ENCODE measurements at regions not wholly inside any gene's neighbourhood (a gene's known extent, or its start where the extent isn't known, plus 50 kb on each side); places are given as distances from the start of the nearest gene placed in this dataset.

DNA sequence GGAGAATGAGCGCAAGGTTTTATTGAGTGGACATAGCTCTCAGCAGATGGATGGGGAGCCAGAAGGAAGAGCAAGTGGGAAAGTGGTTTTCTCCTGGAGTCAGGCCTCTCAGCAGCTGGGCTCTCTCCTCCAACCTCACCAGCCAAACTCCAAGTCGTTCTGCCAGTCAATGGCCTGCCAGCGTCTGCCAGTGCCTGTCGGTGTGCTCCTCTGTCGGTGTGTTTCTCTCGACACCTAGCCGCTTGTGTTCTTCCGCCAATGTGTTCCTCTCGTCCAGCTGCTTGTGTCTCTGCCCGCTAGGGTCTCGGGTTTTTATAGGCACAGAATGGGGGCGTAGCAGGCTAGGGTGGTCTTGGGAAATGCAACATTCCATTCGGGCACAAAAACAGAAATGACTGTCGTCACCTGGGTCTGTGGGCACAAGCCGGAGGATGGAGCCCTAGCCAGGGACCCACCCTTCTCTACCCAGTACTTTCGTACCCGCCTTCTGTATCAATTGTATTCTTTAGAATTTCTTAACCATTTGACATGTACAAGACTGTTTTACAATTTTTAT is 1365.4 kb downstream of the FSCB start:
- in situ Hi-C loops (cut with HindIII; ENCODE audit: extremely low pct_ligation_motif_present, low pct_unique_long_range_greater_than_20kb) (no loop called here), intact Hi-C loops (cut with micrococcal nuclease; ENCODE audit: unreplicated experiment) (no loop called here)
- ChIA-PET CTCF (ENCODE audit: low intra/inter-chr PET ratio, low total read pairs) (no interaction called here), POLR2A (no interaction called here)
- H3K4me3 ChIP-seq (replicated peaks in 1 of 3; ENCODE audit: insufficient read depth in 1 of 3, low read depth in 2 of 3, low read length in 3 of 3): no peak overlapping the region
- H4K20me1 ChIP-seq (ENCODE audit: insufficient read depth, low read length): no peaks in the 10 kb centered on the region
- H2AFZ ChIP-seq (ENCODE audit: low read length): no peak overlapping the region
- H3K79me2 ChIP-seq (ENCODE audit: insufficient read depth, low read length): no peaks in the 10 kb centered on the region
- peaks cover 88% of the 10 kb centered on the region for H3K9me3 ChIP-seq (ENCODE audit: low read length)
- TF ChIP-seq GABPA (IDR thresholded peaks at IDR 0.05; ENCODE audit: low read depth, low read length): 0 out of 2 replicates have a peak, but pooled peaks have one; percentile 4
- no peak for TF ChIP-seq GABPA (CRISPR knock-in tag; IDR thresholded peaks at IDR 0.05; ENCODE audit: low read depth)
- TF ChIP-seq RFX1 (IDR thresholded peaks at IDR 0.05): 0 out of 2 replicates have a peak, but pooled peaks have one; percentile 0
- no peak for TF ChIP-seq TCF12 (IDR thresholded peaks at IDR 0.05)
- no peak for TF ChIP-seq TCF12 (CRISPR knock-in tag; IDR thresholded peaks at IDR 0.05)
- 42% methylated on average over 17 of the region's 17 CpGs for WGBS (ENCODE audit: low lambda C conversion rate)
- no peaks in the 10 kb centered on the region for H3K36me3 ChIP-seq (replicated peaks in 1 of 2; ENCODE audit: control insufficient read depth in 1 of 2, insufficient read depth in 2 of 2, low read length in 2 of 2)
- no peak overlapping the region for H3K27ac ChIP-seq (ENCODE audit: extremely low read length, insufficient read depth, low read length)
- BruUV-seq (replicated peaks): no TSS peak
- ATAC-seq: peak; percentile 24; the same call in 2 of the 3 replicates
- no peaks in the 10 kb centered on the region for H3K27me3 ChIP-seq (ENCODE audit: control insufficient read depth in 1 of 2, insufficient read depth in 2 of 2, low read length in 2 of 2)
- no peak overlapping the region for H3K4me2 ChIP-seq (ENCODE audit: low read depth, low read length)
- no peak for DNase-seq (ENCODE audit: low spot score)
- no peak overlapping the region for H3K9ac ChIP-seq (ENCODE audit: insufficient read depth, low read depth, low read length)
- no peak for FAIRE-seq
- no peaks in the 10 kb centered on the region for H3K4me1 ChIP-seq (ENCODE audit: insufficient read depth, low read length)

DNA sequence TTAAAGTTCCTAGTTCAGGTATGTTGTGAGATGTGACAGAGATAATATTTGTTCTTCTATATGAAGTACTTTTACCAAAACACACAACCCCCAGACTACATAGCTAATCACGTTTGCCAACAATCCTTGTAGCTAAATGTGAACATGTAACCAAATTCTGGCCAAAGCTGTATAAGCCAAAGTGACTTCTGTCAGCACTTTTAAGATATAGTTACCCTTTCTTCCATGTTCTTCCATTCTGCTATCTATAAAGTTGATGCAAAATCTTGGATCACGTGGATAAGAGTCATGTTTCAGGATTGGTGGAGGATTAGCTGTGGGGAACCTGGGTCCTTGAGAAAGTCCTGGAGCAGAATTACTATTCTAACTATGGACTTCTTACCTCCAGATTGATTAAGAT is 1366.6 kb downstream of the FSCB start:
- H3K9ac ChIP-seq (ENCODE audit: insufficient read depth, low read depth, low read length): no peak overlapping the region
- in situ Hi-C loops (cut with HindIII; ENCODE audit: extremely low pct_ligation_motif_present, low pct_unique_long_range_greater_than_20kb) (no loop called here), intact Hi-C loops (cut with micrococcal nuclease; ENCODE audit: unreplicated experiment) (no loop called here)
- no peak overlapping the region for H3K27ac ChIP-seq (ENCODE audit: extremely low read length, insufficient read depth, low read length)
- ChIA-PET POLR2A (no interaction called here), CTCF (ENCODE audit: low intra/inter-chr PET ratio, low total read pairs) (no interaction called here)
- no peaks in the 10 kb centered on the region for H3K79me2 ChIP-seq (ENCODE audit: insufficient read depth, low read length)
- no peak for ATAC-seq
- H3K36me3 ChIP-seq (replicated peaks in 1 of 2; ENCODE audit: control insufficient read depth in 1 of 2, insufficient read depth in 2 of 2, low read length in 2 of 2): no peaks in the 10 kb centered on the region
- H3K9me3 ChIP-seq (ENCODE audit: low read length): peaks cover 90% of the 10 kb centered on the region
- DNase-seq (ENCODE audit: low spot score): no peak
- no TSS peak for BruUV-seq (replicated peaks)
- H2AFZ ChIP-seq (ENCODE audit: low read length): no peak overlapping the region
- 1% methylated on average over 2 of the region's 2 CpGs for WGBS (ENCODE audit: low lambda C conversion rate)
- no peaks in the 10 kb centered on the region for H3K27me3 ChIP-seq (ENCODE audit: control insufficient read depth in 1 of 2, insufficient read depth in 2 of 2, low read length in 2 of 2)
- no peak for FAIRE-seq
- TF ChIP-seq ZEB1 (IDR thresholded peaks at IDR 0.05; ENCODE audit: insufficient replicate concordance, low read depth) (no peak), ARHGAP35 (CRISPR knock-in tag; IDR thresholded peaks at IDR 0.05; ENCODE audit: borderline replicate concordance) (no peak), MAFF (IDR thresholded peaks at IDR 0.05; ENCODE audit: low read depth, low read length) (peak; percentile 31; the same call in 1 of the 2 replicates), RNF2 (conservative IDR thresholded peaks at IDR 0.05; ENCODE audit: low read depth) (no peak), ZNF335 (CRISPR knock-in tag; IDR thresholded peaks at IDR 0.05) (no peak), CBX1 (IDR thresholded peaks at IDR 0.05; ENCODE audit: low read depth) (no peak), MAFK (conservative IDR thresholded peaks at IDR 0.05 in 1 of 2, IDR thresholded peaks at IDR 0.05 in 1 of 2; ENCODE audit: low read length in 2 of 2) (peak; percentile 50 to 52; a peak in 2 of 4 replicates), SATB2 (CRISPR knock-in tag; IDR thresholded peaks at IDR 0.05) (no peak)
- TF ChIP-seq, protein P1, sequence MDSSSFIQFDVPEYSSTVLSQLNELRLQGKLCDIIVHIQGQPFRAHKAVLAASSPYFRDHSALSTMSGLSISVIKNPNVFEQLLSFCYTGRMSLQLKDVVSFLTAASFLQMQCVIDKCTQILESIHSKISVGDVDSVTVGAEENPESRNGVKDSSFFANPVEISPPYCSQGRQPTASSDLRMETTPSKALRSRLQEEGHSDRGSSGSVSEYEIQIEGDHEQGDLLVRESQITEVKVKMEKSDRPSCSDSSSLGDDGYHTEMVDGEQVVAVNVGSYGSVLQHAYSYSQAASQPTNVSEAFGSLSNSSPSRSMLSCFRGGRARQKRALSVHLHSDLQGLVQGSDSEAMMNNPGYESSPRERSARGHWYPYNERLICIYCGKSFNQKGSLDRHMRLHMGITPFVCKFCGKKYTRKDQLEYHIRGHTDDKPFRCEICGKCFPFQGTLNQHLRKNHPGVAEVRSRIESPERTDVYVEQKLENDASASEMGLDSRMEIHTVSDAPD (CRISPR knock-in tag; IDR thresholded peaks at IDR 0.05): no peak
- no peak overlapping the region; a peak in 1 of 6 replicates for H3K4me3 ChIP-seq (replicated peaks in 1 of 3; ENCODE audit: insufficient read depth in 1 of 3, low read depth in 2 of 3, low read length in 3 of 3)
- no peak overlapping the region for H3K4me2 ChIP-seq (ENCODE audit: low read depth, low read length)
- H4K20me1 ChIP-seq (ENCODE audit: insufficient read depth, low read length): no peaks in the 10 kb centered on the region
- H3K4me1 ChIP-seq (ENCODE audit: insufficient read depth, low read length): no peaks in the 10 kb centered on the region
